GM21528 (cell line): ENCODE measurements at regions not wholly inside any gene's neighbourhood (a gene's known extent, or its start where the extent isn't known, plus 50 kb on each side); places are given as distances from the start of the nearest gene placed in this dataset.
"Not testable (repeated sequence)": the region's sequence is repeated elsewhere in the genome, so short reads cannot be mapped to it uniquely, and the experiment has no call there.

Experiments used
- ATAC-seq: cut with Tn5 transposase; IDR thresholded peaks from one replicate; pipeline ENCODE4 v1.9.1; 2021; ENCODE audit warnings: mild to moderate bottlenecking, moderate library complexity; ENCODE audit not compliant: unreplicated experiment, low FRiP score

DNA sequence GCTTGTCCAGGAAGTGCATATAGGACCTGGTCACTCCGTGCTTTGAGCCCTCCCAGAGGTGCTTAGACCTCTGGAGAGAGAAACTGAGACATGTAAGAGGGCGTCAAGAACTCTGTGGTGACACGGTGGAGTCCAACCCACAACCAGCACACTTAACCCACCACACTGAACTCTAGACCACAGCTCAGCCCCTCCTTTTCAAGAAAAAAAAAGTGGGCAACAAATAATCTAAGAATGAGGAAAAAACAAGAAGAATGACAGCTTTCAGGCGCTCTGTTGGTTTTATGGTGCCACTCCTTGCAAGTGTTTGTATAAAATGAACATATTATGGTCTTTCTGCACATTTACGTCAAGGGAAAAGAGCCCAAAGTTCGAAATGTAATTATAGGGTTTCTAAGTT lies 50.2 kb upstream of the SNAPC3 start:
- ATAC-seq = no peak

DNA sequence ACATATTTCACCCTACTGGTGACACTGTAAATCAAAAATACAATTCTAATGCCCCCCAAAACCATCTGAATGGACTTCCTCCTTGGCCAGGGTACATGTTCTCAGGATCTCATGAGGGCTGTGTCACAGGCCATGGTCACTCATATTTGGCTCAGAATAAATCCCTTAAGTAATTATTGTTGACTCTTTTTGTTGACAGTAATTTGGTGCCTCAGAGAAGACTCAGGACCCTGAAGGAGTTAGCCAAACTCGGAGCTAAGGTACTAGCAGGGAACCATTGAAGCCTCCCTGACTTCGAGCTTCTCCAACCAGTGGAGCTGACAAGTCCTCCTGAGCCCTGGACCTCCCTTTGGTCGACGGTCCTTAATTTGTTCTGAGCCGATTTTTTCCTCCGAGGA lies 51.2 kb upstream of the SNAPC3 start:
- ATAC-seq = no peak

- ATAC-seq = no peak
Observed at GRCh38 chr9:15370466-15371447, 51.9 kb upstream of the SNAPC3 start.

DNA sequence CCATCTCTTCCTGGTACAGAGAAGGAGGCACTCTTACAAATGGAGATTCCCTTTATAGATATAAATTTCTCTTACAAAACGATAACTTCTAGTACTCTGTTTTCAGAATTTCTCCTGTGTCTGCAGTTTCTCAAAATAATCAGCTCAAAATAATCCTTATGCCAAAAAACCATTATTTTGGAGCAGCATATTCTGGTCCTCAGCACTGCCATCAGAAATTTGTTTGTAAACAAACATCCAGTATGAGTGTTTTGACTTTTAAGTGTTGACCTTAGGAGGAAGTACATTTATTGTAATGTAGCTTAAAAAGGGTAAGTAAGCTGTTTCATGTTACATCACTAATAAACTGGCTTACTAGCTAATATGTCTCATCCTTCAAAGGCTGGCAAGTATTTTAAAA lies 52.8 kb upstream of the SNAPC3 start:
- ATAC-seq = no peak

DNA sequence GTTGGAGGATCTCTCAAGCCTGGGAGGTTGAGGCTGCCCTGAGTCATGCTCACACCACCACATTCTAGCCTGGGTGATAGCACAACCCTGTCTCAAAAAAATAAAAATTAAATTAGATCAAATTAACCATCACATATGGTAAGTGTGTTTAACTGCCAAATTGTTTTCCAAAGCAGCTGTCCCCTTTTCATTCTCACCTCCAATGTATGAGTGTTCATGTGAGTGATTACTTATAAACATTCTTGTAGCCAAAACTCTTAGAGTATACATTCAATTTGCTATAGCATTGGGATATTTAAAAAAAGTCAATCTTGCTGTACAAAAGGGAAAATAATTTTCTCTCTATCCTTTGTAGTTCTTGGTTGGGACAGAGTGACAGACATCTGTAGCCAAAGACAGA lies 53.4 kb upstream of the SNAPC3 start:
- ATAC-seq = no peak

GRCh38 chr9:15364975-15365553 lies 57.6 kb upstream of the SNAPC3 start:
- not testable (repeated sequence) for ATAC-seq

- ATAC-seq = no peak
Observed at GRCh38 chr9:15361737-15362136, 54.7 kb upstream of the TTC39B start.

DNA sequence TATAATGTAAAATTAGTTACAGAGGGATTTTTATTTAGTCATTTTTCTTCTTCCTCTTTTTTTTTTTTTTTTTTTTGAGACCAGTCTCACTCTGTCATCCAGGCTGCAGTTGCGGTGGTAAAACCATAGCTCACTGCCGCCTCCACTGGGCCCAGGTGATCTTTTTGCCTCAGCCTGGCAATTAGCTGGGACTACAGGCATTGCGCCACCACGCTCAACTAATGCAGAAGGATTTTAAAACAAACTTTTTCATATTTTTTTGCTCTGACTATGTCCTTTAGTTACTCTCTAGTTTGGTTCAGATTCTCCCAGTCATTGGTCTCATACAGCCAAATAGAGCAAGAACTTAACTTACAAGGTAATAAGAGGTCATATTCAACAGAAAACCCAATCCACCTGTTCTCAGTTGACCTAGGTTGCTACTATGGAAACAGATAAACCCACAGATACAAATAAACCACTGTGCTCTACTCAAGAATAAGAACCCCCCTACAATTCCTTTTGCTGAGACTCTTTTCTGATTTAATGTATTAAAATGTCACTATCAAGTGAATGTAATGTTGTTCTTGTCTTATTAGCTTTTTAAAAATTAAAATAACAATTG lies 50.1 kb upstream of the TTC39B start:
- ATAC-seq = peak; percentile 96
